Posterior vena cava (tissue), 2 donors: ENCODE measurements at regions not wholly inside any gene's neighbourhood (a gene's known extent, or its start where the extent isn't known, plus 50 kb on each side); places are given as distances from the start of the nearest gene placed in this dataset.
A peak's percentile ranks its signal among the peaks of the same experiment; 100 is the strongest.

Experiments used
- DNase-seq: peaks from one replicate; pipeline ENCODE4 v3.0.0-alpha.2; 2020; ENCODE audit warnings: low spot score
- intact Hi-C, 2 donors: fragments of 100-400 bp; cut with DNase I; formaldehyde crosslinking; loops; one replicate each; pipeline versions ENCODE4 v1.14.1 to v1.14.2; 2022 to 2023
- donor health status: DM: yes; HTN: yes; CAD: no.
- donor health status: DM: yes; HTN: yes; CAD: no.

DNA sequence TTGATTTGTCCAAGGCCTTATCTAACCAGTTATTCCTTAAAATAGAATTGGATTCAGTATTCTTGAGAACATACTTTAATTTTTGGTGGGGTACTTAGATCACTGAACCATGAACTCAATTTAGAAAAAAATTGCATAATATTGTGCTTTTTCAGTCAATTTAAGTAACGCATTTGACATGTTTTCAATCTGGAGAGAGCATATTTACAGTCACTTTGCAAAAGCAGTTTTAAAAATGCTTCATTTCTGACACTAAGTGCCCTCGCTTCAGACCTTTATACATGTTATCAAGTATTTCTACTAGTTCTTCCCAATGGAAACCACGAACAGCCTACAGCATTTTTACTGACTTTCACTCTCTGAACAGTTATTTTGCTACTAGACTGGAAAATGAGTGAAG, 257.1 kb upstream of the NDST4 start:
- intact Hi-C loops = loop anchor here in 1 of 2 donors (1.0 kb wide), 1 partner anchor 8 kb away; no protein-coding TSS in a partner anchor
- DNase-seq = no peak

- intact Hi-C loops = loop anchor here in 1 of 2 donors (1.0 kb wide), 1 partner anchor 8 kb away; no protein-coding TSS in a partner anchor
- DNase-seq = no peak
These were observed 256.6 kb upstream of the NDST4 start for GRCh38 chr4:115370012-115370411.

GRCh38 chr4:115366390-115366789, 253.0 kb upstream of the NDST4 start:
- peak; percentile 42 for DNase-seq
- intact Hi-C loops = no loop called here

DNA sequence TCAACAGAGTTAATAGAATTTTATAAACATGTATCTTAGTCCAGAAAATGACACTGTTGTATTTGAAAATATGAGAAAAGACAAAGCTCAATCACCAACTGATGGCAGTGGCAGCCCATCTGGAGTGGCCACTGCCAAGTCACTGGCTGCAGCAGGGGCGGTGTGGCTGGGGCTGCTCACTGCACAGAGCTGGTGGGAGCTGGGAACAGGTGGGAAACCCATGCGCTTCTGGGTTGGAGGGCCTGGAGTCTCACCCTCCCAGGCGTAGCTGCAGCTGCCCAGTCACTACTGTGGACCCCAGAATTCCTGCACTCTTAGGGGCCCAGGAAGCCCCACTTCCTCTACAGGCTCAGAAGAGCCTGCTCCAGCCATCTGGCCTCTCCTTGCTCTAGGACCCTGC, 251.8 kb upstream of the NDST4 start:
- no peak for DNase-seq
- intact Hi-C loops = no loop called here

GRCh38 chr4:115361781-115362180, 248.4 kb upstream of the NDST4 start:
- DNase-seq = no peak
- intact Hi-C loops = no loop called here

GRCh38 chr4:115360431-115360830, 247.0 kb upstream of the NDST4 start:
- intact Hi-C loops = no loop called here
- DNase-seq = no peak

GRCh38 chr4:115357776-115358175, 244.4 kb upstream of the NDST4 start:
- intact Hi-C loops = no loop called here
- no peak for DNase-seq

- no peak for DNase-seq
- intact Hi-C loops = no loop called here
These were observed 242.8 kb upstream of the NDST4 start for GRCh38 chr4:115356176-115356575.

GRCh38 chr4:115355329-115355728, 241.9 kb upstream of the NDST4 start:
- intact Hi-C loops = no loop called here
- DNase-seq = peak; percentile 66

GRCh38 chr4:115353370-115353769, 239.9 kb upstream of the NDST4 start:
- intact Hi-C loops = no loop called here
- DNase-seq = no peak

GRCh38 chr4:115343171-115343570, 229.8 kb upstream of the NDST4 start:
- intact Hi-C loops = no loop called here
- DNase-seq = no peak

DNA sequence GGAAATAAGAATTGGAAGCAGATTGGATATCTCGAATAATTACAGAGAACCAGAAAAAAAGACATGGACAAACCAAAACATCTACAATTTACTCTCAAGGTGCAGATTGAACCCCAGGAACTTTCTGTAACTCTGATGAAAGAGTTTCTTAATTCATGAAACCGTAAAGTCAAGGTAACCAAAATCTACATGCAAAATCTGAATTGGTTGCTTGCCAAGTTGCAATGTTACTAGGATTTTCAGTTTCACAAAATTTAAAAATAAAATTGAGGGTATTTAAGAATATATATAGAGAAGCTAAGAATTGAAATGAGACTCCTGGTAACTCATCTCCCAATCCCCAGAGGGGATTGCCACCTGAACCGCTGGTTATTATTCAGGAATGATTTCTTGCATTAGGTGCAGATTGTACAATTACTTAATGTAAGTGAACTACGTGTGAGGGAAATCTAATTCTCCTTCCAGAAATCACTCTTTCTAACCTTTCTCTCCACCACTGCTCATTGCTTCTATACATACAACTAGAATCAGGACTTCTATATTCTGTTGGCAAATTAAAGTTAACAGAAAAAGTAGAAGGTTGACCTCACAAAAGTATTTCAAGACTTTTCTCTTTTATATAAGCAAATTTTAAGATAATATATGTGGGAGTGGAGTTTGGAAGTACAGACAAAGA, 221.5 kb upstream of the NDST4 start:
- intact Hi-C loops = no loop called here
- no peak for DNase-seq

DNA sequence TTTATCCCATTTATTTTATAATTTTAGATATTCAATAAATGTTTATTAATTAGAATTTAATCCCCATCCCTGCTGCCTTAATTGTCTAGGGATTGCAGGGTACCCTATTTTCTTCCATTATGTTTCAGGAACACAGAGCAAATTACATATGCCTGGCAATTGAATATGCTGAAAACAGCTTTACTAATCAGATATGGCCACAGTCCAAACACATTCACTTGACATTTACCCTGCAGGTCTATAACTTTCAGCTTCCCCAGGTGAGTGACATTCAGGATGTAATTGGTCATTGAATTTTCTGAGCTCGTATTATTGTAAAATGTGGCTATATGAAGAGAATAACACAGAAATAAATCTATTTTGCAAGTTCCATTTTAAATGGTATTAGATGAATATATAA, 218.7 kb upstream of the NDST4 start:
- intact Hi-C loops = no loop called here

GRCh38 chr4:115331241-115331640, 217.8 kb upstream of the NDST4 start:
- DNase-seq = no peak
- intact Hi-C loops = no loop called here

More for the DNA sequence above, 218.7 kb upstream of the NDST4 start:
- no peak for DNase-seq

GRCh38 chr4:115325836-115326235, 212.4 kb upstream of the NDST4 start:
- intact Hi-C loops = no loop called here
- DNase-seq = no peak

DNA sequence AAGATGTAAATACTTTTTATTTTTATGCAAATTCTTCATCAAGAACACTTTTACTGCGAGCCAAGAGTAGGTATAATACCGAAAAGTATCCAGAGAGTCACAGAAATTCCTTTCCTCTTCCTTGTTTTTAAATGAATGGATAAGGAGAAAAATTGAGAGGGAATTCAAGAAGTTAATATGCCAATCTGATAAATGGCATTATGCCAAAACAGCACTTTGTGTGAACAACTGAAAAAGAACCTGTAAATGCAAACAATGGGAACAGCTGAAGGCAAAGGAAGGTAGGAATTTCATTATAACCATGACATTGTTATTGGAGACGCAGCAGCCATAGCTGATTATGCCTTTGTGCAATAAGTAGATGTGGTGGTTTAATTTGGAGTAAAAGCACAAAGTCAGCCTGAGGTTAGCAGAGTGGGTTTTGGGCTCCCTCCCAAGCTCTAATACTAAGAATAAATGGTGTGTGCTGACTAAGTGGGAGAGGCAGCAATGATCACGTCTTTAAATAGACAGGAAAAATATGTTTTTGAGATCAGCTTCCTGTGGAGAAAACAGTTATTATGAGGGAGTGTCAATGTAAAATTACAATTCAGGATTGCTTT, 209.8 kb upstream of the NDST4 start:
- intact Hi-C loops = no loop called here
- no peak for DNase-seq

GRCh38 chr4:115315182-115315581, 201.8 kb upstream of the NDST4 start:
- no peak for DNase-seq
- intact Hi-C loops = no loop called here

- intact Hi-C loops = no loop called here
- no peak for DNase-seq
These were observed 197.2 kb upstream of the NDST4 start for GRCh38 chr4:115310641-115311040.

GRCh38 chr4:115294717-115295116, 181.3 kb upstream of the NDST4 start:
- intact Hi-C loops = no loop called here
- no peak for DNase-seq

DNA sequence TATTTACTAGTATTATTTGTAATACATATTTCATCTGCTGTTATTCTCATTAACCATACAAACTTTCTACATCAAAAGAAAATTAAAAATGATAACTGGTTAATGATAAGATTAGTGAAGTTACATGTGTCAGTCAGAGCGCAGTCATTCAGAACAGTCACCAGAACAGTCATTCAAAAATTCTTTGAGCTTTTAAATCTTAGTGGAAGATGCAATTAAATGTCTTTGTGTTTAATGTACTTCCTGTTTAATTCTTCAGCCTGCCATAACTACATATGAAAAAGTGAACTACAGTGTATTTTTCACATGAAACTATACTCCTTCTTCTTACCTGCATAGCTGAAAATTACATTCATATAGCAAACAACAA, 179.7 kb upstream of the NDST4 start:
- DNase-seq = no peak
- intact Hi-C loops = no loop called here

GRCh38 chr4:115292320-115293092, 179.1 kb upstream of the NDST4 start:
- intact Hi-C loops = no loop called here
- DNase-seq = no peak
